NCI-H526 treated with DMSO at 0.1 percent for 48 hours (cell line): ENCODE measurements at regions not wholly inside any gene's neighbourhood (a gene's known extent, or its start where the extent isn't known, plus 50 kb on each side); places are given as distances from the start of the nearest gene placed in this dataset.

Experiments
- DNase-seq: peaks from one replicate; lab custom pipeline; 2025; lab: John Stamatoyannopoulos, UW

- DNase-seq = no peak
Measured at GRCh38 chr21:25139414-25139813, 467.9 kb downstream of the MRPL39 start.

DNA sequence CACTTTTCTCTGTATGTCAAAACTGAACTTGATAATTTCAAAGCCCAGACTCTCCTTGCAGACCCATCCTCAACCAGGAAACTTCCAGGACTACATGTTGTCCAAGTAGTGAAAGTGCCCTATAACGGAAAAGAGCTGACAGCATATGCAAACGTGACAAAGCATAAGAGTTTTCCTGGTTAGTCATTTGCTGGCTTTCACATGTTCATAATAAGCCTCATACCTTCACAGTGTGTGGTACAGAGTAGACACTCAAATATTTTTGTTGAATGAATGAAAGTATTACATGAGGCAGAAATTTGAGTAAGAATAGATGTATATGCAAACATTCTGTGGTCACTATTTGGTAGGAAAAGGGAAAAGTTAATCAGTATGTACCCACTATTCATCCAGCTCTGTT is 473.3 kb downstream of the MRPL39 start:
- DNase-seq = no peak

DNA sequence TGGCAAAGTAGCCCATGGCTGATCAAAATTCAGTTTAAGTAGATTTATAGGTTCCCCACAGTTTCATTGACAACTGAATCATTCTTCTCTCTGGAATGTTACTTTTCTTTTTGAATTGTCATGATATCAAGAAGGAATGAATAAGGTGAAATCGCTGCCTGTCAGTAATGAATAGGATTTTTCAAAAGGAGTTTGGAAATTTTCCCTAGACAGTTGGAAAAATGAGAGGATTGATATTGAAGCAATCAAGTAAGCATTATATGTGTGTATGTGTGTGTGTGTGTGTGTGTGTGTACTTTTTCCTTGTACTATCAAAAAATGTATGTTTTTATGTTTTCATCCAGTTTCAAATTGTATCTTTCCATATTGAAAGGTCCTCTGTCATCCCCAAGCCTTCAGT is 479.5 kb downstream of the MRPL39 start:
- no peak for DNase-seq

DNA sequence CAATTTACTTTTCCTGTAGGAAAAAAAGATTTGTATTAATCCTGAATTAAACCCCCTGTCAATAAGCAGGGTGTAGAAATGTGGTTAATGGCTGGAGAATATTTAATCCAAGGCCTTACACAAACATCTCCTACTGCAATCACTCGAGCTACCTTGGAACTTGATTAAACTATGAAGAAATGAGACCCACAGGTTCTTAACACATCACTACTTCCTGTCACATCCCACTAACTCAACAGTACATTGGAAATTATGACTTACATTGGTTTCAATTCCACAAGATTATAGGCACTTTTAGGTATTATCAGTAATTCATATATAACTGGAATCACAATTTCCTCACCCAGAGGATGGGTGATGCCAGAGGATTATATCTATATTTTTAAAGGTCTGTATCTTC is 480.3 kb downstream of the MRPL39 start:
- no peak for DNase-seq

DNA sequence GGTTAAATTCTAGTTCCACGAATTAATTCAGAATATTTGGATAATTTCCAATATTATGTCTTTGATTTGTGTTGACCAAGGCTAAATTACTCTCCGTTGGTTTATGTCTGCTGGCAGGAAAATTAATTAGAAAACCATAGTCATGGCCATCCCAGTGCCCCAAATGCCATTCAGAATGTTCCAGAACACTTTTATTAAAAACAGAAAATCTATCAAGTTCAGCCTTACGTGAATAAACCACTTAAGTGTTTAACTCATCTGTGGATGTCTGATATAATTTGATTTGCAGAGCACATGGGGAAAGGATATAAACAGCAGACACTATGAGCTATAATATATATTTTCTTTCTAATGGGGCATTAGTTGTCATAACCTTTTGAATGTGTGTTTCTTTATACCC is 480.7 kb downstream of the MRPL39 start:
- DNase-seq = no peak

GRCh38 chr21:25118648-25119047 is 488.6 kb downstream of the MRPL39 start:
- no peak for DNase-seq

DNA sequence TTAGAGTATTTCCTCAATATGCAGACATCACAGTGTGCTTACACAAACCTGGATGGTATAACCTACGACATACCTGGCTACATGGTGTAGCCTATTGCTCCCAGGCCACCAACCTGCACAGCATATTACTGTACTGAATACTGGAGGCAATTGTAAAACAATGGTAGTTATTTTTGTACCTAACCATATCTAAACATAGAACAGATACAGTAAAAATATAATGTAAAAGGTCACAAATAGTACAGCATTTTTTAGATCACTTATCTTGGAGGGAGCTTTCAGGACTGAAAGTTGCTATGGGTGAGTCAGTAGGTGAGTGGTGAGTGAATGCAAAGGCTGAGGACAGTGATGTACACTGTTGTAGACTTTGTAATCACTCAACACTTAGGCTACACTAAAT is 492.3 kb downstream of the MRPL39 start:
- DNase-seq = no peak

DNA sequence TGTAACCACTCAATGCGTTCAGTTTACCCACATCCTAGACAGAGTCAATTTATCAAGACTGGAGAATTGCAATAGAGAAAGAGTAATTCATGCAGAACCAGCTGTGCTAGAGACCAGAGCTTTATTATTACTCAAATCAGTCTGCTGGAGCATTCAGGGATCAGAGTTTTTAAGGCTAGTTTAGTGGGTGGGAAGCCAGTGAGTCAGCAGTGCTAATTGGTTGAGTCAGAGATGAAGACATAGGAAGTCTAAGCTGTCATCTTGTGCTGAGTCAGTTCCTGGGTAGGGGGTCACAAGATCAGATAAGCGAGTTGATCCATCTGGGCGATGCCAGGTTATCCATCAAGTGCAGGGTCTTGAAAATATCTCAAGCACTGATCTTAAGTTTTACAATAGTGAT is 499.6 kb downstream of the MRPL39 start:
- DNase-seq = no peak

GRCh38 chr21:25103500-25104207 is 503.6 kb downstream of the MRPL39 start:
- DNase-seq = no peak

- DNase-seq = no peak
Measured at GRCh38 chr21:25097648-25098047, 509.6 kb downstream of the MRPL39 start.

GRCh38 chr21:25094695-25095094 is 512.6 kb downstream of the MRPL39 start:
- DNase-seq = no peak

DNA sequence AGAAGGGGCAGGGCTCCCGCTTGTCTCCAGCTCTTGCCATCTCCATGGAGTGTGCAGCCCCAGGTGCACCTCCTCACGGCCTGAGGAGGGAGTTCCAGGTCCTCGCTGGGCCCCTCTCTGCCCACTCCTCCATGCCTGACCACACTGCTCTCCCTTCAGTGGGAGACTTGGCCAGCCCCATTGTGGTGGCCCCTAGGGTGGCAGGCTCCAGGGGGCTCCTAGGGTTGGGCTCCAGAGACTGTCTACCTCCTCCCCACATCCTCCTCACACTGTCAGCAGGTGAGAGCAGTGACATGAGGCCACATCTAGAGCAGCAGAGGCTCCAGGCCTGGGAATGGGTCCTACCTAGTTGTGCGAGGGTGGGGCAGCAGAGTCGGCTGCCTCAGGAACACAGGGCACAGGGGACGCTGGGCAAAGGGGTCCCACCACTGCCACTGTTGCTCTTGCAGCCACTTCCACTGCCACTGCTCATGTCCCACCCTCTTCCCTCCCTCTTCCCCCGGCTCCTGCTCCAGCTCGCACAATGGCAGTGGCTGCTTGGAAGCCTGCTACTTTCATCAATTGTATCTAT is 514.8 kb downstream of the MRPL39 start:
- DNase-seq = no peak

GRCh38 chr21:25081096-25081495 is 526.2 kb downstream of the MRPL39 start:
- no peak for DNase-seq

DNA sequence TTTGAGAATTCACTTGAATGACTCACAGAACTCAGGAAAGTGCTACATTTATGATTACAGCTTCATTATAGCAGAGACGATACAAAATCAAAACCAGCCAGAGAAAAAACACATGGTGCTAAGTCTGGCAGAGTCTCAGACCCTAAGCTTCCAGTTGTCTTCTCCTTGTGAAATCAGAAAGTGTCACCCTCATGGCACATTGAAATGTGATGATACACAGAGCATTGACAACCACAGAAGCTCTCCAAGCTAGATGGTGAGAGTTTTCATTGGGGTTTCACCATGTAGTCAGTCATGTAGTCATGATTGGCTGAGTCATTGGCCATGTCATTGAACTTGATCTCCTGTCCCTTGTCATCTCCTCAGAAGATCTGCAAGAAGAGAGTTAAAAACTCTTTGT is 526.6 kb downstream of the MRPL39 start:
- DNase-seq = no peak

DNA sequence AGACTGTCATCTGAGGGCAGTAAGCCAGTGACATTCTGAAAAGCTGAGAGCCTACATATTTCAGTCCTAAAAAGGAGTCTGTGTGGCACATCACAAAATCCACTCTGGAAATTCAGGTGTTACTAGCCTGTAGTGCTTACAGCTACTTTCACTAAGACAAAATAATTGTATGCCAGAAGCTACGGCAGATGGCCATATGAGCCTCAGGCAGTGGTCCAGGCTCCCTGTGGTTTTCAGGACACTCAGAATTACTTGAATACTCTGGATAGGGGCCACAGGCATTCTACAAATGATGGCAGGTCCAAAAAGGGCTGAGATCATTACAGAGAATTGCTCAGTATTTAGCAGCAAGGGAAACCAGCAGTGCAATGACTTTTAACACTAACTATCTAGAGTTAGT is 527.1 kb downstream of the MRPL39 start:
- no peak for DNase-seq

DNA sequence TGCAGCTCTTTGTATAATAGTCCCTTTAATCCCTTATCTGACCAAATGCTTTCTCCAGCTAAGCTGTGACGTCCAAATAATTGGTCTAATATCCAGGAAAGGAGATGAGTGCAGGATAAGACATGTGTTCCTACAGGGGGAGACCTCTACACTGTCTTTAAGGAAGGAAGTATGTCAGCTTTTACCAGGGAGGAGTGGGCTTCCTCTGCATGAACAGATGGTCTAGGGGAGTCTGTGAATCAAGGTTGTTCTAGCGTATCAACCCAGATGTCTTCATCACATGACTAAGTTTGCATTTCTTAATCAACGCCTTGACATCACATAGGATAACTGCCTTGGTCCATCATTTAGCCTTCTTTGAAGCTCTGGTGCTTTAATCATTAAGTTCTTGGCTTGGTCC is 528.2 kb downstream of the MRPL39 start:
- DNase-seq = no peak

DNA sequence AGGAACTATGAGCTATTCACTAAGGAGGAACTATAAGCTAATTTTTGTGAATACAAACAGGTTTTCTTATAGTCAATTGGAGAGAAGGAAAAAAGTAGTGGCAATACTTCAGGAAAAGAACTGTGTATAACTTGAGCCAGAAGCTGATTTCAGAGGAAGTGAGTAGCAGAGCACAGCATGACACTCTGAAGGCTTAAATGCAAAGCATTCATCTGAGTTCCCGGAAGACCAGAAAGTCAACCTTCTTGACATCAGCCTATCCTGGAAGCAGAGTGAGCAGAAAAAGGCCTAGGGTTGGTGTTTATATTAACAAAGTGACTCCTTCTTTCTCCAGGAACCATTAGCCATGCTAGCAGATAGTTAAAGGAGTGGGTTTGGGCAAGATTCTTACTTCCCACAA is 545.2 kb downstream of the MRPL39 start:
- DNase-seq = no peak

GRCh38 chr21:25054689-25055088 is 552.6 kb downstream of the MRPL39 start:
- no peak for DNase-seq

DNA sequence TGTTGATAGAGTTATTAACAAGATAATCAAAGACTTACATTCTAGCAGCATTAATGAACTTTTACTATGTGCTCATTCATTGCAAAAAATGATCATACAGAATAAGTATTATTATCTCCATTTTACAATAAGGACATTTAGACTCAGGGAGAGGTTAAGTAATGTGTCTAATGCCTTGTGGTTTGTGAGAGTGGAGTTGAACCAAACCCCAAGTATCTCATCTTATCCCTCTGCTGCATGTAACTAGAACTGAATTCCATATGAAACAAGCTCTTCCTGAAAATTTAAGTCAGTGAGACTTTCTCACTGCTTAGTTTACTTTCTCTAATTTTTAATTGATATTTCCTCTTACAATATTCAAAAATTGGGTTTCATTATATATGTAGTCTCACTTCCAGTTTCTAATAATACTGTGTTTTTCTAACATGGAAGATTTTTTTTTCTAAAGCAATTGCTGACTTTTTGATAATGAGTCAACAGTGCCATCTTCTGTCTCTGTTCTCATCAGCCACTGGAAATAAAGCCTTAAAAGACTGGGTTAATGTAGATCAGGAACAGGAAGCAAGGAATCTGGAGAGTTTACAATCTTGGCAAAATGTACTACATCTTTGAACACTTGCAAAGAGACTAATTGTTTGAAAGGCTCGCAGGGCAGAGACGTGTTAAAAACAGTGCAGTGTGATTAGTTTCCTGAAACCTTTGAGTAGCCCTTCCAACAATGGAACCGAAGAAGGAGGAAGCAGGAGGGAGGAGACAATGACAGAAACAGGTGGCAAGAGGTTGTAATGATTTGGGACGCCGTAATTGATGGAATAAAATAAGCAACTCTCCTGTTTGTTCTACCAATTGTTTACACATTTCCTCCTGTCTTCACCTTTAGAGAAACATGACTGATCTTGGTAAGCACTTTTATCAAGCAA is 567.6 kb downstream of the MRPL39 start:
- DNase-seq = peak; percentile 8

DNA sequence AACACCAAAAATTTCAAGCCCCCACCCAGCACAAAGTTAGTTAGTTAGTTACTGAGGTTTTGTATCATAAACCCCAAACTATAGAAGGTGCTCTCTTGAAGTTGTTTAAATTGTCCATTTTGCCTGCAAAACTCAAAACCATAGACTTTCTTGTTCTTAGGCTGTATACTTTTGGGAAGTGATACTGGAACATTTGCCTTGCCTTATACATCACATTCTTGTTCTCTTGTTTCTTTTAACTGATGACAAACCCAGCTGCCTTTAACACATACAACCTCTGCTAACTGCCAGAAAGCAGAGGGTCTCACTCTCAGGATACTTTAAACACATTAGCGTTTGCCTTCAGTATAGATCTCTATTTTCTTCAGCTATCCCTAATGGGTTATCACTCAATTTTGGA is 570.5 kb downstream of the MRPL39 start:
- no peak for DNase-seq

- no peak for DNase-seq
Measured at GRCh38 chr21:25031750-25032149, 575.5 kb downstream of the MRPL39 start.

- no peak for DNase-seq
Measured at GRCh38 chr21:25029580-25029979, 577.7 kb downstream of the MRPL39 start.

DNA sequence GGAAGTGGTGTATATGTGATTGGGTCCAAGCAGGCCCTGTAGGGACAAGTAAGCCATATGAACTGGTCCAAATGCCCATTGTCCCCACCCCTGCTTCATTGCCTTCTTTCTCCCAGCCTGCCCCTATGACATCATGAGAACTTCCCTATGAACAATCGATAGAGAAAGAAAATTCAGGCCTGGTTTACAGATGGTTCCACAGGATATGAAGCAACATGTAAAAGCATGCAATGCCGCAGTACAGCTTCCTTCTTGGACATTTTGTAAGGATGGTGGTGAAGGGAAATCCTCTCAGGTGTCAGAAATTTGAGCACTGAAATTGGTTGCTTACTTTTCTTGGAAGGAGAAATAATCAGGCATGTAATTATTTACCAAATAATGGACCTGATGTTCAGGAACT is 581.7 kb downstream of the MRPL39 start:
- no peak for DNase-seq
